ENCODE measurements at regions not wholly inside any gene's neighbourhood (a gene's known extent, or its start where the extent isn't known, plus 50 kb on each side); places are given as distances from the start of the nearest gene placed in this dataset.

DNA sequence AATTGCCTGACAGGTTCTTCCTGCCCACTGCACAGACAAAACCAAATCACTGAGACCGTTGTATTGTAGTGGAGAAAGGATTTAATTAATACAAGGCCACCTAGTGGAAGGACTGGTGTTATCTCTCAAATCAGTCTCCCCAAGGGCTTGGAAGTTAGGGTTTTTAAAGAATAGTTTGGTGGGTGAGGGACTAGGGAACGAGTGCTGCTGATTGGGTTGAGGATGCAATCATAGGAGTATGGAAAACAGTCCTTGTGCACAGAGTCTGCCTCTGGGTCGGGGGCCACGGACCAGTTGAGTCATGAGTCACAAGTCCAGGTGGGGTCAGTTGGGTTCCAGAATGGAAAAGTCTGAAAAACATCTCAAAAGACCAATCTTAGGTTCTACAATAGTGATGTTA, 89.1 kb downstream of the B3GNT2 start:
- H3K36me3 ChIP-seq (ENCODE audit: control insufficient read depth, insufficient read depth, low read length), result no peaks in the 10 kb centered on the region
- H3K27me3 ChIP-seq (replicated peaks; ENCODE audit: control insufficient read depth, insufficient read depth, low read length), result no peaks in the 10 kb centered on the region
- H3K4me3 ChIP-seq (replicated peaks; ENCODE audit: low read depth, low read length), result no peak overlapping the region
- DNase-seq (ENCODE audit: extremely low read depth, insufficient read length), result no peak
- TF ChIP-seq, protein P1, sequence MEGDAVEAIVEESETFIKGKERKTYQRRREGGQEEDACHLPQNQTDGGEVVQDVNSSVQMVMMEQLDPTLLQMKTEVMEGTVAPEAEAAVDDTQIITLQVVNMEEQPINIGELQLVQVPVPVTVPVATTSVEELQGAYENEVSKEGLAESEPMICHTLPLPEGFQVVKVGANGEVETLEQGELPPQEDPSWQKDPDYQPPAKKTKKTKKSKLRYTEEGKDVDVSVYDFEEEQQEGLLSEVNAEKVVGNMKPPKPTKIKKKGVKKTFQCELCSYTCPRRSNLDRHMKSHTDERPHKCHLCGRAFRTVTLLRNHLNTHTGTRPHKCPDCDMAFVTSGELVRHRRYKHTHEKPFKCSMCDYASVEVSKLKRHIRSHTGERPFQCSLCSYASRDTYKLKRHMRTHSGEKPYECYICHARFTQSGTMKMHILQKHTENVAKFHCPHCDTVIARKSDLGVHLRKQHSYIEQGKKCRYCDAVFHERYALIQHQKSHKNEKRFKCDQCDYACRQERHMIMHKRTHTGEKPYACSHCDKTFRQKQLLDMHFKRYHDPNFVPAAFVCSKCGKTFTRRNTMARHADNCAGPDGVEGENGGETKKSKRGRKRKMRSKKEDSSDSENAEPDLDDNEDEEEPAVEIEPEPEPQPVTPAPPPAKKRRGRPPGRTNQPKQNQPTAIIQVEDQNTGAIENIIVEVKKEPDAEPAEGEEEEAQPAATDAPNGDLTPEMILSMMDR (IDR thresholded peaks at IDR 0.05; ENCODE audit: insufficient read depth, low read length, poor library complexity, severe bottlenecking), result no peak

DNA sequence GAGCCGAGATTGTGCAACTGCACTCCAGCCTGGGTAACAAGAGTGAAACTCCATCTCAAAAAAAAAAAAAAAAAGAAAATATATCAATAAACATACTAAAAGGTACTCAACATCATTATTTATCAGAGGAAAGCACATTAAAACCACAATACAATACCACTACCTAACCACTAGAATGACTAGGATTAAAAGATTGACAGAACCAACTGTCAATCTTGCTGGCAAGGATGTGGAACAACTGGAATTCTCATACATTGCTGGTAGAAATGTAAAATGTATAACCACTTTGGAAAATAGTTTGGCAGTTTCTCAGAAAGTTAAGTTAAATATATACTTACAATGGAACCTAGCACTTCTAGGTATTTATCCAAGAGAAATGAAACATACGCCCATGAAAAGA, 88.6 kb downstream of the B3GNT2 start:
- Histone ChIP-seq H3K27me3 (replicated peaks; ENCODE audit: control insufficient read depth, insufficient read depth, low read length) (no peaks in the 10 kb centered on the region), H3K36me3 (ENCODE audit: control insufficient read depth, insufficient read depth, low read length) (no peaks in the 10 kb centered on the region), H3K4me3 (replicated peaks; ENCODE audit: low read depth, low read length) (no peak overlapping the region)
- TF ChIP-seq, protein P1 (IDR thresholded peaks at IDR 0.05; ENCODE audit: insufficient read depth, low read length, poor library complexity, severe bottlenecking), result no peak
- no peak for DNase-seq (ENCODE audit: extremely low read depth, insufficient read length)

DNA sequence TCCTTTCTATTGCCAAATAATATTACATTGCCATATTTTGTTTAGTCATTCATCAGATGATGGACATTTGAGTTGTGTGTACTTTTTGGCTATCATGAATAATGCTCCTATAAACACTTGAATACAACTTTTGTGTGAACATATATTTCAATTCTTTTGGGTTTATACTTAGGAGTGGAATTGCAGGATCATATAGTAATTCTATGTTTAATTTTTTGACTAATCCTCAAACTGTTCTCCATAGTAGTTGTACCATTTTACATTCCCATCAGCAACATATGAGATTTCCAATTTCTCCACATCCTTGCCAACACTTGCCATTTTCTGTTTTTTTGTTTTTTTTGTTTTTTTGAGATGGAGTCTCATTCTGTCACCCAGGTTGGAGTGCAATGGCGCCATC, 87.2 kb downstream of the B3GNT2 start:
- H3K36me3 ChIP-seq (ENCODE audit: control insufficient read depth, insufficient read depth, low read length), result no peaks in the 10 kb centered on the region
- TF ChIP-seq, protein P1 (IDR thresholded peaks at IDR 0.05; ENCODE audit: insufficient read depth, low read length, poor library complexity, severe bottlenecking), result no peak

DNA sequence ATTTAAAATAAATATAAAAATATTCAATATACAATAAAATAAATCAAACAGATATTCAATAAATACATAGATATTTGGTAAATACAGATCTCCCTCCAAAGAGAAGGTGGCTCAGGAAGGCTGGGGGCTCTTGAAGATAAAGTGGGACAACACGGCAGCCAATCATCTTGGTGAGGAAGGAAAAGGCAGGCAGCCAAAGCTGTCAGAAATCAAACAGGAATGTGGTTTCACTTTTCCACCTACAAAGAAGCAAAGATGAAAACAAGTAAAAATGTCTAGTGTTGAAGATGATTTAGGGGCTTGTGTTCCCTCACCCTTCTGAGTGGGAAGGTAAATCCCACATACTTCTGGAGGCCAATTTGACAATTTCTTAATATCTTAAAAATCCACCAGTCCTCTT, 85.7 kb downstream of the B3GNT2 start:
- TF ChIP-seq, protein P1 (IDR thresholded peaks at IDR 0.05; ENCODE audit: insufficient read depth, low read length, poor library complexity, severe bottlenecking), result no peak
- no peaks in the 10 kb centered on the region for H3K27me3 ChIP-seq (replicated peaks; ENCODE audit: control insufficient read depth, insufficient read depth, low read length)
- no peaks in the 10 kb centered on the region for H3K36me3 ChIP-seq (ENCODE audit: control insufficient read depth, insufficient read depth, low read length)
- DNase-seq (ENCODE audit: extremely low read depth, insufficient read length), result no peak
- no peak overlapping the region for H3K4me3 ChIP-seq (replicated peaks; ENCODE audit: low read depth, low read length)

More for the DNA sequence above, 87.2 kb downstream of the B3GNT2 start:
- no peak overlapping the region for H3K4me3 ChIP-seq (replicated peaks; ENCODE audit: low read depth, low read length)
- no peaks in the 10 kb centered on the region for H3K27me3 ChIP-seq (replicated peaks; ENCODE audit: control insufficient read depth, insufficient read depth, low read length)
- no peak for DNase-seq (ENCODE audit: extremely low read depth, insufficient read length)

DNA sequence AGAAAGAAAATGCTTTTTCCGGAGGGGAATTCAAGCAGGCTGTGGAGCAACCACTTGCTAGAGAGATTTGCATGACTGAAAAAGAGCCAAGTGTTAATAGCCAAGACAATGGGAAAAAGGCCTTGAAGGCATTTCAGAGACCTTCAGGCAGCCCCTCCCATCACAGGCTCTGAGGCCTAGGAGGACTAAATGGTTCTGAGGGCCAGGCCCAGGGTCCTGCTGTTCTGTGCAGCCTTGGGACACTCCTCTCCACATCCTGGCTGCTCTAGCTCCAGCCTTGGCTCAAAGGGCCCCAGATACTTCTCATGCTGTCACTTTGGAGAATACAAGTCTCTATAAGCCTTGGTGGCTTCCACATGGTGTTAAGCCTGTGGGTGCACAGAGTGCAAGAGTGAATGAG, 81.8 kb downstream of the B3GNT2 start:
- TF ChIP-seq, protein P1 (IDR thresholded peaks at IDR 0.05; ENCODE audit: insufficient read depth, low read length, poor library complexity, severe bottlenecking), result no peak
- Histone ChIP-seq H3K36me3 (ENCODE audit: control insufficient read depth, insufficient read depth, low read length) (no peaks in the 10 kb centered on the region), H3K4me3 (replicated peaks; ENCODE audit: low read depth, low read length) (no peak overlapping the region), H3K27me3 (replicated peaks; ENCODE audit: control insufficient read depth, insufficient read depth, low read length) (no peaks in the 10 kb centered on the region)
- no peak for DNase-seq (ENCODE audit: extremely low read depth, insufficient read length)

Measured in GM06990 (cell line).